OCI-LY1 (cell line): ENCODE measurements at regions not wholly inside any gene's neighbourhood (a gene's known extent, or its start where the extent isn't known, plus 50 kb on each side); places are given as distances from the start of the nearest gene placed in this dataset.

Experiments
- H2AFZ ChIP-seq: fragments of 200-600 bp; sonication (generic), shearing (Covaris generic); 2 replicates; pipeline ENCODE4 v1.6.0; 2014; ENCODE audit warnings: antibody characterized with exemption, mild to moderate bottlenecking, low read length
- H3F3A ChIP-seq: fragments of 200-600 bp; sonication (generic), shearing (Covaris generic); 2 replicates; pipeline ENCODE4 v1.6.0; 2014; ENCODE audit warnings: mild to moderate bottlenecking, antibody characterized with exemption, low read length, moderate library complexity; ENCODE audit not compliant: insufficient read depth
- H3K27ac ChIP-seq: fragments of 200-600 bp; sonication (generic); 2 replicates; pipeline ENCODE4 v1.5.1; 2014; ENCODE audit warnings: low read length, mixed run types, mild to moderate bottlenecking, low read depth; ENCODE audit not compliant: poor library complexity, severe bottlenecking
- H3K27me3 ChIP-seq: fragments of 200-600 bp; sonication (generic); 2 replicates; pipeline ENCODE4 v1.6.0; 2014; ENCODE audit warnings: antibody characterized with exemption, mild to moderate bottlenecking, low read length, moderate library complexity; ENCODE audit not compliant: insufficient read depth
- H3K36me3 ChIP-seq: fragments of 200-600 bp; sonication (generic); 2 replicates; pipeline ENCODE4 v1.6.1; 2014; ENCODE audit warnings: mild to moderate bottlenecking, antibody characterized with exemption, low read length, moderate library complexity, mixed read lengths; ENCODE audit not compliant: insufficient read depth
- H3K4me1 ChIP-seq: fragments of 200-600 bp; sonication (generic); 2 replicates; pipeline ENCODE4 v1.5.1; 2014; ENCODE audit warnings: mild to moderate bottlenecking, low read length, moderate library complexity; ENCODE audit not compliant: insufficient read depth, severe bottlenecking
- H3K4me2 ChIP-seq: fragments of 200-600 bp; sonication (generic), shearing (Covaris generic); 2 replicates; pipeline ENCODE4 v1.6.1; 2014; ENCODE audit warnings: low read length
- H3K4me3 ChIP-seq: fragments of 200-600 bp; sonication (generic); 2 replicates; pipeline ENCODE4 v1.5.1; 2014; ENCODE audit warnings: low read length, low read depth, mild to moderate bottlenecking, mixed read lengths; ENCODE audit not compliant: poor library complexity, severe bottlenecking
- H3K79me2 ChIP-seq: fragments of 200-600 bp; shearing (Covaris generic); 2 replicates; pipeline ENCODE4 v1.6.1; 2016; ENCODE audit warnings: mixed run types, low read length, mixed read lengths; ENCODE audit not compliant: insufficient read depth
- H3K9ac ChIP-seq: fragments of 200-600 bp; sonication (generic), shearing (Covaris generic); 2 replicates; pipeline ENCODE4 v1.6.1; 2014; ENCODE audit warnings: mild to moderate bottlenecking, low read length, mixed read lengths
- H3K9me2 ChIP-seq: fragments of 200-600 bp; sonication (generic), shearing (Covaris generic); 2 replicates; pipeline ENCODE4 v1.6.1; 2014; ENCODE audit warnings: low read depth, mild to moderate bottlenecking, low read length, mixed read lengths
- H3K9me3 ChIP-seq: fragments of 200-600 bp; shearing (Covaris generic); 2 replicates; pipeline ENCODE4 v1.6.1; 2014; ENCODE audit warnings: low read length, mixed read lengths
- H4K20me1 ChIP-seq: fragments of 200-600 bp; sonication (generic), shearing (Covaris generic); 2 replicates; pipeline ENCODE4 v1.6.0; 2016; ENCODE audit warnings: mild to moderate bottlenecking, low read length; ENCODE audit not compliant: insufficient read depth
- EZH2 ChIP-seq: fragments of 200-600 bp; sonication (generic), shearing (Covaris generic); IDR thresholded peaks from 2 replicates; pipeline ENCODE4 v1.8.0; 2017; ENCODE audit warnings: borderline replicate concordance, mixed run types, mild to moderate bottlenecking, antibody characterized with exemption, low read length, moderate library complexity, mixed read lengths
- TF ChIP-seq, protein P1 (sequence below): fragments of 200-600 bp; sonication (generic), shearing (Covaris generic); IDR thresholded peaks from 2 replicates; pipeline ENCODE4 v1.5.1; 2017; ENCODE audit warnings: mild to moderate bottlenecking, antibody characterized with exemption, low read length, moderate library complexity, mixed read lengths

DNA sequence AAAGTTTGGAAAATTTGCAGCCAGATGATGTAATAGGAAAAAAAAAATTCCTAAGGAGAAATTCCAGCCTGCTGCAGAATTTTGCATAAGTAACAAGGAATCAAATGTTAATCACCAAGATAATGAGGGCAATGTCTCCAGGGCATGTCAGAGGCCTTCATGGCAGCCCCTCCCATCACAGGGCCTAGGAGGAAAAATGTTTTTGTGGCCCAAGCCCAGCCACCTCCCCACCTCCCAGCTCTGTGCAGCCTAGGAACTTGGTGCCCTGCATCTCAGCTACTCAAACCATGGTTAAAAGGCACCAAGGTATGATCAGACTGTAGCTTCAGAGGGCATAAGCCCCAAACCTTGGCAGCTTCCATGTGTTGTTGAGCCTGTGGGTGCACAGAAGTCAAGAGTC lies 704.7 kb upstream of the ROBO1 start:
- no peaks in the 10 kb centered on the region for H3K27me3 ChIP-seq
- no peaks in the 10 kb centered on the region for H3K36me3 ChIP-seq
- H3K4me2 ChIP-seq, result no peak overlapping the region
- H3K27ac ChIP-seq, result no peak overlapping the region
- TF ChIP-seq EZH2, result no peak
- TF ChIP-seq, protein P1, sequence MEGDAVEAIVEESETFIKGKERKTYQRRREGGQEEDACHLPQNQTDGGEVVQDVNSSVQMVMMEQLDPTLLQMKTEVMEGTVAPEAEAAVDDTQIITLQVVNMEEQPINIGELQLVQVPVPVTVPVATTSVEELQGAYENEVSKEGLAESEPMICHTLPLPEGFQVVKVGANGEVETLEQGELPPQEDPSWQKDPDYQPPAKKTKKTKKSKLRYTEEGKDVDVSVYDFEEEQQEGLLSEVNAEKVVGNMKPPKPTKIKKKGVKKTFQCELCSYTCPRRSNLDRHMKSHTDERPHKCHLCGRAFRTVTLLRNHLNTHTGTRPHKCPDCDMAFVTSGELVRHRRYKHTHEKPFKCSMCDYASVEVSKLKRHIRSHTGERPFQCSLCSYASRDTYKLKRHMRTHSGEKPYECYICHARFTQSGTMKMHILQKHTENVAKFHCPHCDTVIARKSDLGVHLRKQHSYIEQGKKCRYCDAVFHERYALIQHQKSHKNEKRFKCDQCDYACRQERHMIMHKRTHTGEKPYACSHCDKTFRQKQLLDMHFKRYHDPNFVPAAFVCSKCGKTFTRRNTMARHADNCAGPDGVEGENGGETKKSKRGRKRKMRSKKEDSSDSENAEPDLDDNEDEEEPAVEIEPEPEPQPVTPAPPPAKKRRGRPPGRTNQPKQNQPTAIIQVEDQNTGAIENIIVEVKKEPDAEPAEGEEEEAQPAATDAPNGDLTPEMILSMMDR, result no peak
- no peaks in the 10 kb centered on the region for H4K20me1 ChIP-seq
- no peaks in the 10 kb centered on the region for H3F3A ChIP-seq
- no peak overlapping the region for H3K4me3 ChIP-seq
- no peak overlapping the region for H3K9ac ChIP-seq
- H3K4me1 ChIP-seq, result no peaks in the 10 kb centered on the region
- H3K79me2 ChIP-seq, result no peaks in the 10 kb centered on the region
- no peaks in the 10 kb centered on the region for H3K9me3 ChIP-seq
- H2AFZ ChIP-seq, result no peak overlapping the region
- no peaks in the 10 kb centered on the region for H3K9me2 ChIP-seq

GRCh38 chr3:80470433-80470832 lies 702.6 kb upstream of the ROBO1 start:
- no peak overlapping the region for H3K27ac ChIP-seq
- no peaks in the 10 kb centered on the region for H3K9me3 ChIP-seq
- H3K4me2 ChIP-seq, result no peak overlapping the region
- no peaks in the 10 kb centered on the region for H3K9me2 ChIP-seq
- TF ChIP-seq EZH2, result no peak
- TF ChIP-seq, protein P1, result no peak
- no peaks in the 10 kb centered on the region for H3K36me3 ChIP-seq
- H3K27me3 ChIP-seq, result no peaks in the 10 kb centered on the region
- H2AFZ ChIP-seq, result no peak overlapping the region
- H3F3A ChIP-seq, result no peaks in the 10 kb centered on the region
- H3K9ac ChIP-seq, result no peak overlapping the region
- no peaks in the 10 kb centered on the region for H3K4me1 ChIP-seq
- no peaks in the 10 kb centered on the region for H3K79me2 ChIP-seq
- no peaks in the 10 kb centered on the region for H4K20me1 ChIP-seq
- no peak overlapping the region for H3K4me3 ChIP-seq

DNA sequence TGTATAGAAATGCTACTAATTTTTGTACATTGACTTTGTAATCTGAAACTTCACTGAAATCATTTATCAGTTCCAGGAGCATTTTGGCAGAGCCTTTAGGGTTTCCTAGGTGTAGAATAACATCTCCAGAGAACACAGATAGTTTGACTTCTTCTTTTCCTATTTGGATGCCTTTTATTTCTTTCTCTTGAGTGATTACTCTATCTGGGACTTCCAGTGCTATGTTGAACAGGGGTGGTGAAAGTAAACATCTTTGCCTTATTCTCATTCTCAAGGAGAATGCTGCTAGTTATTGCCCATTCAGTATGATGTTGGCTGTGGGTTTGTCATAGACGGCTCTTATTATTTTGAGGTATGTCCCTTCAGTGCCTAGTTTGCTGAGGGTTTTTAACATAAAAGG lies 697.9 kb upstream of the ROBO1 start:
- no peaks in the 10 kb centered on the region for H3K79me2 ChIP-seq
- no peaks in the 10 kb centered on the region for H3K4me1 ChIP-seq
- no peaks in the 10 kb centered on the region for H3F3A ChIP-seq
- H3K9me3 ChIP-seq, result no peaks in the 10 kb centered on the region
- no peak overlapping the region for H3K9ac ChIP-seq
- H3K27ac ChIP-seq, result no peak overlapping the region
- H3K4me2 ChIP-seq, result no peak overlapping the region
- no peak overlapping the region for H3K4me3 ChIP-seq
- no peaks in the 10 kb centered on the region for H3K9me2 ChIP-seq
- H4K20me1 ChIP-seq, result no peaks in the 10 kb centered on the region
- TF ChIP-seq EZH2, result no peak
- TF ChIP-seq, protein P1, result no peak
- H3K27me3 ChIP-seq, result no peaks in the 10 kb centered on the region
- H2AFZ ChIP-seq, result no peak overlapping the region
- no peaks in the 10 kb centered on the region for H3K36me3 ChIP-seq
